GM13976 (cell line): ENCODE measurements at regions not wholly inside any gene's neighbourhood (a gene's known extent, or its start where the extent isn't known, plus 50 kb on each side); places are given as distances from the start of the nearest gene placed in this dataset.
"Not testable (repeated sequence)": the region's sequence is repeated elsewhere in the genome, so short reads cannot be mapped to it uniquely, and the experiment has no call there.

Experiments used
- DNase-seq: peaks from one replicate; pipeline ENCODE4 v3.0.0; 2012; ENCODE audit warnings: low spot score
- CTCF ChIP-seq: IDR thresholded peaks from 2 replicates; pipeline ENCODE4 v1.5.1; 2012; ENCODE audit warnings: borderline replicate concordance, mild to moderate bottlenecking; ENCODE audit not compliant: insufficient read depth; ENCODE audit errors: extremely low read depth, missing control alignments, control extremely low read depth
- in situ Hi-C: fragments of 300-500 bp; cut with MboI; formaldehyde crosslinking; loops from one replicate; pipeline ENCODE4 v1.12.0; 2022; ENCODE audit warnings: low sequenced_read_pairs, mixed read lengths, inconsistent platforms; ENCODE audit not compliant: unreplicated experiment

DNA sequence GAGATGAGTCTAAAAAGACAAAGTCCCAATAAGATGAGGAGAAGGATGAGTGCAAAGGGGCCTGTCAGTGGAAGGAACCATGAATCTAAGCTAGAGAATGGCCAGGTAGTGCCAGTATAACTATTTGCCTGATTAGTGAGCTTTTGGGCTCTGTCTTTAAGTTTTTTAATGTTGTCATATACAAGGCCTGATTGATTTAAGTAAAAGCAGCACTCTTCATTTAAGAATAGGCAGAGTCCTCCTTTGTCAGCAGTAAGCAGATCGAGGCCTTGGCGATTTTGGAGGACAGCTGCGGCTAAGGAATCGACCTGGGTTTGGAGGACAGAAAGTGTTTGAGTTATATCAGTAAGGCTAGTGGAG is 753.4 kb upstream of the ADGRB3 start:
- DNase-seq = no peak
- in situ Hi-C loops = no loop called here
- no peak for TF ChIP-seq CTCF

GRCh38 chr6:67880939-67881705 is 754.0 kb upstream of the ADGRB3 start:
- TF ChIP-seq CTCF = no peak
- DNase-seq = no peak
- in situ Hi-C loops = no loop called here

DNA sequence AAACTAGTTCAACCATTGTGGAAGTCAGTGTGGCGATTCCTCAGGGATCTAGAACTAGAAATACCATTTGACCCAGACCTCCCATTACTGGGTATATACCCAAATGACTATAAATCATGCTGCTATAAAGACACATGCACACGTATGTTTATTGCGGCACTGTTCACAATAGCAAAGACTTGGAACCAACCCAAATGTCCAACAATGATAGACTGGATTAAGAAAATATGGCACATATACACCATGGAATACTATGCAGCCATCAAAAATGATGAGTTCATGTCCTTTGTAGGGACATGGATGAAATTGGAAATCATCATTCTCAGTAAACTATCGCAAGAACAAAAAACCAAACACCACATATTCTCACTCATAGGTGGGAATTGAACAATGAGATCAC is 754.7 kb upstream of the ADGRB3 start:
- in situ Hi-C loops, DNase-seq: not testable (repeated sequence)

DNA sequence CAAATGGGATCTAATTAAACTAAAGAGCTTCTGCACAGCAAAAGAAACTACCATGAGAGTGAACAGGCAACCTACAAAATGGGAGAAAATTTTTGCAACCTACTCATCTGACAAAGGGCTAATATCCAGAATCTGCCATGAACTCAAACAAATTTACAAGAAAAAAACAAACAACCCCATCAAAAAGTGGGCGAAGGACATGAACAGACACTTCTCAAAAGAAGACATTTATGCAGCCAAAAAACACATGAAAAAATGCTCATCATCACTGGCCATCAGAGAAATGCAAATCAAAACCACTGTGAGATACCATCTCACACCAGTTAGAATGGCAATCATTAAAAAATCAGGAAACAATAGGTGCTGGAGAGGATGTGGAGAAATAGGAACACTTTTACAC is 755.2 kb upstream of the ADGRB3 start:
- DNase-seq, in situ Hi-C loops: not testable (repeated sequence)

DNA sequence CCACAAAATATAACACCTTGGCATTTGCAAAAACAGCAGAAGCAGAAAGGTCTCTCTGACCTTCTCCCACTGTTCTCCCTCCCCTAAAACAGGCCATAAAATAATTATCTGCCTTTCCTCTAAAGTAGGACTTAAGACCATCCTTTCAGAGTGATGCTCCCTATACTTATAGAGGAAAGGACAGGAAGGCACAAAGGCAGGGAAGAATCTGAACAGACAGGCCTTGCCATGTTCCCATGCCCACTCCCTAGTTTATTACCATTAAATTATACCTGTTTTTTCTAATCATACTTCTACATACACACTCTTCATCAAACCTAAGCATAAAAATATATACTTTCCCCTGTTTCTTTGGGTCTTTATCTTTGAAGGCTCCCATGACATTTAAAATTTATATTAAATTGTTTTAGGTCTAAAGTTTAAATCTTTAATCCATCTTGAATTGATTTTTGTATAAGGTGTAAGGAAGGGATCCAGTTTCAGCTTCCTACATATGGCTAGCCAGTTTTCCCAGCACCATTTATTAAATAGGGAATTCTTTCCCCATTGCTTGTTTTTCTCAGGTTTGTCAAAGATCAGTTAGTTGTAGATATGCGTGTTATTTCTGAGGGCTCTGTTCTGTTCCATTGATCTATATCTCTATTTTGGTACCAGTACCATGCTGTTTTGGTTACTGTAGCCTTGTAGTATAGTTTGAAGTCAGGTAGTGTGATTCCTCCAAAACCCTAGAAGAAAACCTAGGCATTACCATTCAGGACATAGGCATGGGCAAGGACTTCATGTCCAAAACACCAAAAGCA is 755.8 kb upstream of the ADGRB3 start:
- DNase-seq, in situ Hi-C loops: not testable (repeated sequence)

GRCh38 chr6:67878216-67878615 is 756.9 kb upstream of the ADGRB3 start:
- DNase-seq, in situ Hi-C loops: not testable (repeated sequence)

DNA sequence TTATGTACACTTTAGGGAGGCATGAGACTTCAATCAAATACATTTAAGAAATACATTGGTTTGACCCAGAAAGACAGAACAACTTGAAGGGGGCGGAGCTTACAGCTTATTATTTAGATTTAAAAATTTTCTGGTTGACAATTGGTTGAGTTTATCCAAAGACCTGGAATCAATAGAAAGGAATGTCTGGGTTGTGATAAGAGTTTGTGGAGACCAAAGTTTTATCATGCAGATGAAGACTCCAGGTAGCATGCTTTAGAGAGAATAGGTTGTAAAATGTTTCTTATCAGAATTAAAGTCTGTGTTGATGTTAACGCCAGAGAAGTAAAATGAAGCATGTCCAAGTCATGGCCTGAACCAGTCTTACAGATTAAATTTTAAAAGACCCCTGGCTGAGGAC is 757.8 kb upstream of the ADGRB3 start:
- TF ChIP-seq CTCF = no peak
- in situ Hi-C loops = no loop called here
- no peak for DNase-seq

DNA sequence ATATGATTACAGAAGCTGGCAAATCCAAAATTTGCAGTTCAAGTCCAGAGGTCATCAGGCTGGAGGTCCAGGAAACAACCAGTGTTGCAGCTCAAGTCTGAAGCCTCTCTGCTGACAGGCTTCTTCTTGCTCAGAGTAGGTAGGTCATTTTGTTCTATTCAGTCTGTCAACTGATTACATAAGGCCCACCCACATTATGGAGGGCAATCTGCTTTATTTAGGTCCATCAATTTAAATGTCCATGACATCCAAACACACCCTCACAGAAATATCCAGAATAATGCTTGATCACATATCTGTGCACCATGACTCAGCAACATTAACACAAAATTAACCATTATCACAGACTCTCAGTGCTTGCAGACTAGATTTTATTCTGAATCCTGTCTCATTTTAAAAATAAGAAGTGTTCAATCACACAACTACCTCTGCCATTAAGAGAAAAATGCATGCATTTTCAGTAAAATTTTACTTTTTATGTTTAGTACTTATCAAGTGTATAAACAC is 759.2 kb upstream of the ADGRB3 start:
- in situ Hi-C loops = no loop called here
- no peak for DNase-seq
- no peak for TF ChIP-seq CTCF

DNA sequence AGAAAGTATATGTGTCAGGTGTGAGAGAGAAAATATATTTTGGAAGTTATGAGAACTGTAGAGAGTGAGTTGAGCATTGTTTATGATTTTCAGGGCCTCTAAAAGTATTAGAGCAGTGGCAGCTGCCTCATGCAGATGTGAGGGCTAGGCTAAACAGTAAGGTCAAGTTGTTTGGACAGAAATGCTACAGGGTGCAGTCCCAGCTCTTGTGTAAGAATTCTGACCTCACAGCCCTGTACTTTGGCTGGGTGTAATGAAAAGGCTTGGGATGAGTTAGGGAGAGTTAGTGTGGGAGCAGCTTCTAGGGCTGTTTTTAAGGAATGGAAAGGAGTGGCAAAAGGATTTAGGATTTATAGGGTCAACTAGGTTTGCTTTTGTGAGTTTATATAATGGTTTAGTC is 764.8 kb upstream of the ADGRB3 start:
- TF ChIP-seq CTCF = no peak
- in situ Hi-C loops = no loop called here
- DNase-seq = no peak
